ENCODE measurements at regions not wholly inside any gene's neighbourhood (a gene's known extent, or its start where the extent isn't known, plus 50 kb on each side); places are given as distances from the start of the nearest gene placed in this dataset.
"Not testable (repeated sequence)": the region's sequence is repeated elsewhere in the genome, so short reads cannot be mapped to it uniquely, and the experiment has no call there.

- no peak for DNase-seq (ENCODE audit: low spot score)
- Histone ChIP-seq H3K4me1 (peaks cover 0 to 10% of the 10 kb centered on the region in 2 donors), H3K27me3 (no peaks in the 10 kb centered on the region), H3K36me3 (no peaks in the 10 kb centered on the region), H3K4me3 (no peak overlapping the region), H3K27ac (peak overlapping the region in 1 of 2 donors; percentile 87), H3K9me3 (no peaks in the 10 kb centered on the region)
- TF ChIP-seq CTCF (IDR thresholded peaks at IDR 0.05): no peak
Measured at GRCh38 chr13:109274188-109274821, 512.1 kb downstream of the IRS2 start.

- DNase-seq (ENCODE audit: low spot score): no peak
- TF ChIP-seq CTCF (IDR thresholded peaks at IDR 0.05): no peak
- H3K36me3 ChIP-seq: no peaks in the 10 kb centered on the region
- H3K27ac ChIP-seq: peak overlapping the region in 1 of 2 donors; percentile 87
- H3K9me3 ChIP-seq: no peaks in the 10 kb centered on the region
- H3K27me3 ChIP-seq: no peaks in the 10 kb centered on the region
- H3K4me1 ChIP-seq: peaks cover 0 to 10% of the 10 kb centered on the region in 2 donors
- H3K4me3 ChIP-seq: peak overlapping the region in 1 of 2 donors; percentile 4
Measured at GRCh38 chr13:109273326-109273751, 513.0 kb downstream of the IRS2 start.

GRCh38 chr13:109272595-109273325, 513.6 kb downstream of the IRS2 start:
- no peak for TF ChIP-seq CTCF (IDR thresholded peaks at IDR 0.05)
- Histone ChIP-seq H3K36me3 (no peaks in the 10 kb centered on the region), H3K4me1 (peaks cover 0 to 10% of the 10 kb centered on the region in 2 donors), H3K27me3 (no peaks in the 10 kb centered on the region), H3K9me3 (no peaks in the 10 kb centered on the region), H3K27ac (peak overlapping the region in 1 of 2 donors; percentile 87), H3K4me3 (peak overlapping the region in 1 of 2 donors; percentile 22)
- no peak for DNase-seq (ENCODE audit: low spot score)

GRCh38 chr13:109271555-109272541, 514.5 kb downstream of the IRS2 start:
- Histone ChIP-seq H3K9me3 (no peaks in the 10 kb centered on the region), H3K36me3 (no peaks in the 10 kb centered on the region), H3K27ac (peak overlapping the region in 1 of 2 donors; percentile 87), H3K4me1 (peaks cover 0 to 10% of the 10 kb centered on the region in 2 donors), H3K4me3 (peak overlapping the region in 1 of 2 donors; percentile 22), H3K27me3 (no peaks in the 10 kb centered on the region)
- TF ChIP-seq CTCF (IDR thresholded peaks at IDR 0.05): no peak
- DNase-seq (ENCODE audit: low spot score): no peak

GRCh38 chr13:109271061-109271460, 515.3 kb downstream of the IRS2 start:
- H3K4me1 ChIP-seq: peaks cover 0 to 10% of the 10 kb centered on the region in 2 donors
- no peak for TF ChIP-seq CTCF (IDR thresholded peaks at IDR 0.05)
- H3K27me3 ChIP-seq: no peaks in the 10 kb centered on the region
- no peak overlapping the region for H3K4me3 ChIP-seq
- H3K9me3 ChIP-seq: no peaks in the 10 kb centered on the region
- no peak for DNase-seq (ENCODE audit: low spot score)
- no peaks in the 10 kb centered on the region for H3K36me3 ChIP-seq
- peak overlapping the region in 1 of 2 donors; percentile 87 for H3K27ac ChIP-seq

- H3K27me3 ChIP-seq; H3K4me3 ChIP-seq; H3K9me3 ChIP-seq; DNase-seq (ENCODE audit: low spot score); H3K36me3 ChIP-seq; H3K27ac ChIP-seq; H3K4me1 ChIP-seq: not testable (repeated sequence)
Measured at GRCh38 chr13:109269381-109269780, 517.0 kb downstream of the IRS2 start.

GRCh38 chr13:109268492-109268891, 517.9 kb downstream of the IRS2 start:
- not testable (repeated sequence) for H3K9me3 ChIP-seq; DNase-seq (ENCODE audit: low spot score); H3K4me3 ChIP-seq; H3K4me1 ChIP-seq; H3K27me3 ChIP-seq; H3K36me3 ChIP-seq; H3K27ac ChIP-seq

- not testable (repeated sequence) for H3K27me3 ChIP-seq; H3K27ac ChIP-seq; H3K36me3 ChIP-seq; DNase-seq (ENCODE audit: low spot score); H3K4me3 ChIP-seq; H3K9me3 ChIP-seq; H3K4me1 ChIP-seq
Measured at GRCh38 chr13:109267400-109267799, 519.0 kb downstream of the IRS2 start.

GRCh38 chr13:109265438-109265742, 521.0 kb downstream of the IRS2 start:
- not testable (repeated sequence) for H3K4me1 ChIP-seq; DNase-seq (ENCODE audit: low spot score); H3K27ac ChIP-seq

More at GRCh38 chr13:109265438-109265742, 521.0 kb downstream of the IRS2 start:
- not testable (repeated sequence) for H3K36me3 ChIP-seq, H3K9me3 ChIP-seq, H3K27me3 ChIP-seq, H3K4me3 ChIP-seq
